Nephron (organoid): ENCODE measurements at regions not wholly inside any gene's neighbourhood (a gene's known extent, or its start where the extent isn't known, plus 50 kb on each side); places are given as distances from the start of the nearest gene placed in this dataset.

Experiments
- H3K27ac Mint-ChIP-seq, 3 experiments: 2 replicates each; pipeline ENCODE4 v1.8.0; 2020; ENCODE audit warnings: mixed read lengths in 3 of 3, mild to moderate bottlenecking in 2 of 3, moderate library complexity in 1 of 3
- H3K27me3 Mint-ChIP-seq: 2 replicates; pipeline ENCODE4 v1.8.0; 2021; ENCODE audit warnings: low read depth, mild to moderate bottlenecking, moderate library complexity, mixed read lengths
- H3K36me3 Mint-ChIP-seq: 2 replicates; pipeline ENCODE4 v1.8.0; 2020; ENCODE audit warnings: low read depth, mixed read lengths
- H3K4me1 Mint-ChIP-seq: 2 replicates; pipeline ENCODE4 v1.8.0; 2020; ENCODE audit warnings: mixed read lengths
- H3K4me3 Mint-ChIP-seq, 3 experiments: 2 replicates each; pipeline ENCODE4 v1.8.0; 2020; ENCODE audit warnings: mild to moderate bottlenecking in 3 of 3, mixed read lengths in 3 of 3, moderate library complexity in 2 of 3
- H3K9me3 Mint-ChIP-seq: 2 replicates; pipeline ENCODE4 v1.8.0; 2020; ENCODE audit warnings: mixed read lengths
- CTCF ChIP-seq, 3 experiments: fragments of 200-600 bp; sonication (generic); IDR thresholded peaks; one replicate each; pipeline ENCODE4 v1.5.0; 2021; ENCODE audit warnings: antibody characterized with exemption in 3 of 3; ENCODE audit not compliant: unreplicated experiment in 3 of 3

- no peaks in the 10 kb centered on the region for H3K4me1 Mint-ChIP-seq
- no peak overlapping the region for H3K4me3 Mint-ChIP-seq
- no peaks in the 10 kb centered on the region for H3K9me3 Mint-ChIP-seq
- peaks cover 64% of the 10 kb centered on the region for H3K27me3 Mint-ChIP-seq
- no peak for TF ChIP-seq CTCF (IDR thresholded peaks at IDR 0.05; ENCODE audit: unreplicated experiment in 3 of 3)
- H3K36me3 Mint-ChIP-seq: no peaks in the 10 kb centered on the region
- H3K27ac Mint-ChIP-seq: no peak overlapping the region
Observed at GRCh38 chr1:18012686-18013085, 94.9 kb upstream of the IGSF21 start.

GRCh38 chr1:18013216-18013615, 94.4 kb upstream of the IGSF21 start:
- Mint-ChIP-seq H3K36me3 (no peaks in the 10 kb centered on the region), H3K27ac (no peak overlapping the region), H3K27me3 (peaks cover 64% of the 10 kb centered on the region), H3K4me1 (no peaks in the 10 kb centered on the region), H3K4me3 (no peak overlapping the region), H3K9me3 (no peaks in the 10 kb centered on the region)
- no peak for TF ChIP-seq CTCF (IDR thresholded peaks at IDR 0.05; ENCODE audit: unreplicated experiment in 3 of 3)

- H3K4me3 Mint-ChIP-seq: no peak overlapping the region
Observed at GRCh38 chr1:18015719-18016118, 91.9 kb upstream of the IGSF21 start.

GRCh38 chr1:18018366-18018765, 89.2 kb upstream of the IGSF21 start:
- H3K27me3 Mint-ChIP-seq: peaks cover 82% of the 10 kb centered on the region
- H3K4me1 Mint-ChIP-seq: peaks cover 5% of the 10 kb centered on the region
- TF ChIP-seq CTCF (IDR thresholded peaks at IDR 0.05; ENCODE audit: unreplicated experiment in 3 of 3): no peak
- H3K27ac Mint-ChIP-seq: no peak overlapping the region
- no peaks in the 10 kb centered on the region for H3K36me3 Mint-ChIP-seq
- no peak overlapping the region for H3K4me3 Mint-ChIP-seq
- no peaks in the 10 kb centered on the region for H3K9me3 Mint-ChIP-seq

More at GRCh38 chr1:18015719-18016118, 91.9 kb upstream of the IGSF21 start:
- Mint-ChIP-seq H3K27me3 (peaks cover 65% of the 10 kb centered on the region), H3K36me3 (no peaks in the 10 kb centered on the region), H3K4me1 (no peaks in the 10 kb centered on the region), H3K9me3 (no peaks in the 10 kb centered on the region), H3K27ac (no peak overlapping the region)
- TF ChIP-seq CTCF (IDR thresholded peaks at IDR 0.05; ENCODE audit: unreplicated experiment in 3 of 3): no peak

GRCh38 chr1:18020021-18020817, 87.4 kb upstream of the IGSF21 start:
- Mint-ChIP-seq H3K9me3 (no peaks in the 10 kb centered on the region), H3K4me1 (peaks cover 5% of the 10 kb centered on the region), H3K27me3 (peaks cover 93% of the 10 kb centered on the region), H3K36me3 (no peaks in the 10 kb centered on the region), H3K27ac (no peak overlapping the region), H3K4me3 (no peak overlapping the region)
- TF ChIP-seq CTCF (IDR thresholded peaks at IDR 0.05; ENCODE audit: unreplicated experiment in 3 of 3): no peak

- H3K9me3 Mint-ChIP-seq: no peaks in the 10 kb centered on the region
- H3K4me1 Mint-ChIP-seq: peaks cover 5% of the 10 kb centered on the region
- no peak overlapping the region for H3K27ac Mint-ChIP-seq
- H3K27me3 Mint-ChIP-seq: peaks cover 94% of the 10 kb centered on the region
- no peak for TF ChIP-seq CTCF (IDR thresholded peaks at IDR 0.05; ENCODE audit: unreplicated experiment in 3 of 3)
- H3K4me3 Mint-ChIP-seq: no peak overlapping the region
- H3K36me3 Mint-ChIP-seq: no peaks in the 10 kb centered on the region
Observed at GRCh38 chr1:18021242-18021641, 86.4 kb upstream of the IGSF21 start.
